ENCODE measurements at regions not wholly inside any gene's neighbourhood (a gene's known extent, or its start where the extent isn't known, plus 50 kb on each side); places are given as distances from the start of the nearest gene placed in this dataset.

DNA sequence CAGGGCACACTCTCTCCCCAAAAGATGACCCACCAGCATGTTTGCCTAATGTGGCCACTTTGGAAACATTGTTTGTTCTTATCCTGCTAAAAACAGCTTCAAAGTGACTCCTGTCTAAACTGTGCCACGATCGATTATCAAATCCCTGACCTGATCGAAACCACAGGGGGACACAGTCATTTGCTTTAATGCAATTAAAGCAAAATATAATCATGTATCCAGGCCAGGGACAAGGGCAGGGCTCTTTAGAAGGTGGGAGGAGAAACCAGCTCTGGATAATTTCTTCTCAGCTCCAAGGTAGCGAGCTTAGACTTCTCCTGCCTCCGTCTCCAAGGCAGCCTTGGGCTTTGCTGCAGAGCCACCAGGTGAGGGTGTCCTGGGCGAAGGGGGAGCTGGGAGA, 95.0 kb upstream of the HAND1 start:
- TF ChIP-seq, protein P1, sequence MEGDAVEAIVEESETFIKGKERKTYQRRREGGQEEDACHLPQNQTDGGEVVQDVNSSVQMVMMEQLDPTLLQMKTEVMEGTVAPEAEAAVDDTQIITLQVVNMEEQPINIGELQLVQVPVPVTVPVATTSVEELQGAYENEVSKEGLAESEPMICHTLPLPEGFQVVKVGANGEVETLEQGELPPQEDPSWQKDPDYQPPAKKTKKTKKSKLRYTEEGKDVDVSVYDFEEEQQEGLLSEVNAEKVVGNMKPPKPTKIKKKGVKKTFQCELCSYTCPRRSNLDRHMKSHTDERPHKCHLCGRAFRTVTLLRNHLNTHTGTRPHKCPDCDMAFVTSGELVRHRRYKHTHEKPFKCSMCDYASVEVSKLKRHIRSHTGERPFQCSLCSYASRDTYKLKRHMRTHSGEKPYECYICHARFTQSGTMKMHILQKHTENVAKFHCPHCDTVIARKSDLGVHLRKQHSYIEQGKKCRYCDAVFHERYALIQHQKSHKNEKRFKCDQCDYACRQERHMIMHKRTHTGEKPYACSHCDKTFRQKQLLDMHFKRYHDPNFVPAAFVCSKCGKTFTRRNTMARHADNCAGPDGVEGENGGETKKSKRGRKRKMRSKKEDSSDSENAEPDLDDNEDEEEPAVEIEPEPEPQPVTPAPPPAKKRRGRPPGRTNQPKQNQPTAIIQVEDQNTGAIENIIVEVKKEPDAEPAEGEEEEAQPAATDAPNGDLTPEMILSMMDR (IDR thresholded peaks at IDR 0.05) = no peak
- TF ChIP-seq, protein P2, sequence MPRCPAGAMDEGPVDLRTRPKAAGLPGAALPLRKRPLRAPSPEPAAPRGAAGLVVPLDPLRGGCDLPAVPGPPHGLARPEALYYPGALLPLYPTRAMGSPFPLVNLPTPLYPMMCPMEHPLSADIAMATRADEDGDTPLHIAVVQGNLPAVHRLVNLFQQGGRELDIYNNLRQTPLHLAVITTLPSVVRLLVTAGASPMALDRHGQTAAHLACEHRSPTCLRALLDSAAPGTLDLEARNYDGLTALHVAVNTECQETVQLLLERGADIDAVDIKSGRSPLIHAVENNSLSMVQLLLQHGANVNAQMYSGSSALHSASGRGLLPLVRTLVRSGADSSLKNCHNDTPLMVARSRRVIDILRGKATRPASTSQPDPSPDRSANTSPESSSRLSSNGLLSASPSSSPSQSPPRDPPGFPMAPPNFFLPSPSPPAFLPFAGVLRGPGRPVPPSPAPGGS (IDR thresholded peaks at IDR 0.05) = no peak
- TF ChIP-seq MAFK (IDR thresholded peaks at IDR 0.05; ENCODE audit: partially characterized antibody) (no peak), TP53 (CRISPR knock-in tag; IDR thresholded peaks at IDR 0.05) (no peak), EP300 (IDR thresholded peaks at IDR 0.05) (no peak), CBX2 (IDR thresholded peaks at IDR 0.05; ENCODE audit: borderline replicate concordance, low read depth) (no peak), EHMT2 (IDR thresholded peaks at IDR 0.05; ENCODE audit: low read depth) (no peak), NPAS2 (CRISPR knock-in tag; IDR thresholded peaks at IDR 0.05; ENCODE audit: borderline replicate concordance) (no peak), POLR2A (IDR thresholded peaks at IDR 0.05; ENCODE audit: low read length) (no peak), MYC (IDR thresholded peaks at IDR 0.05; ENCODE audit: borderline replicate concordance, low read length) (no peak), RNF2 (IDR thresholded peaks at IDR 0.05; ENCODE audit: borderline replicate concordance, low read depth) (no peak), JUN (IDR thresholded peaks at IDR 0.05) (no peak)
- TF ChIP-seq, protein P3, sequence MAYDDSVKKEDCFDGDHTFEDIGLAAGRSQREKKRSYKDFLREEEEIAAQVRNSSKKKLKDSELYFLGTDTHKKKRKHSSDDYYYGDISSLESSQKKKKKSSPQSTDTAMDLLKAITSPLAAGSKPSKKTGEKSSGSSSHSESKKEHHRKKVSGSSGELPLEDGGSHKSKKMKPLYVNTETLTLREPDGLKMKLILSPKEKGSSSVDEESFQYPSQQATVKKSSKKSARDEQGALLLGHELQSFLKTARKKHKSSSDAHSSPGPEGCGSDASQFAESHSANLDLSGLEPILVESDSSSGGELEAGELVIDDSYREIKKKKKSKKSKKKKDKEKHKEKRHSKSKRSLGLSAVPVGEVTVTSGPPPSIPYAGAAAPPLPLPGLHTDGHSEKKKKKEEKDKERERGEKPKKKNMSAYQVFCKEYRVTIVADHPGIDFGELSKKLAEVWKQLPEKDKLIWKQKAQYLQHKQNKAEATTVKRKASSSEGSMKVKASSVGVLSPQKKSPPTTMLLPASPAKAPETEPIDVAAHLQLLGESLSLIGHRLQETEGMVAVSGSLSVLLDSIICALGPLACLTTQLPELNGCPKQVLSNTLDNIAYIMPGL (CRISPR knock-in tag; IDR thresholded peaks at IDR 0.05; ENCODE audit: borderline replicate concordance) = no peak

Measured in A549 (cell line).